ENCODE measurements at regions not wholly inside any gene's neighbourhood (a gene's known extent, or its start where the extent isn't known, plus 50 kb on each side); places are given as distances from the start of the nearest gene placed in this dataset.

DNA sequence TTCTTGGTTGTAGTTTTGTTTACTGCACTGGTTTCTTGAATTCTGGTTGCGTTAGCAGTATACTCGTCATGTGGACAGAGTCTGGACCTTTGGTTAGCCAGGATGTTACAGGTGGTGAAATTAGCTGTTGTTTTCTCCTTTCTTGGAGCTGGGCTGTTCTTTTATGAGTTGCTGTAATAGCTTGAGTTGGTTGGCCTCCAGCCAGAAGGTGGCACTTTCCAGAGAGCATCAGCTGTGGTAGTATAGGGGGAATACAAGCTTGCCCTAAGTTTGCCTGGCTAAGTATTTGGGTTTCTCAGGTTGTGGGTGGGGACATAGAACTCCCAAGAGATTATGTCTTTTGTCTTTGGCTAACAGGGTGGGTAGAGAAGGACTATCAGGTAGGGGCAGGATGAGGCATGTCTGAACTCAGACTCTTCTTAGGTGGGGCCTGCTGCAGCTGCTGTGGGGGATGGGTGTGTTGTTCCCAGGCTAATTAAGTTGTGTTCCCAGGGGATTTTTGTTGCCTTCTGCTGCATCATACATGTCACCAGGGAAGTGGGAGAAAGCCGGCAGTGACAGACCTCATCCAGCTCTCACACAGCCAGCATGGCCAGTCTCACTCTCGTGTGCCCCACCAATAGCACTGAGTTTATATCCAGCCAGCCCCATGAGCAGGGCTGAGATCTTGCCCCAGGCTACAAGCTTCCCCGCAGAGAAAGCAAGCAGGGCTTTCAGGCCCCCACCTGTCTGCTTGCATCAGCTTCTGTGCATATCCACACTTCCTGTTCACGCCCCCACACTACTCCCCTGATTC, 246.7 kb upstream of the TPK1 start:
- TF ChIP-seq, protein P1, sequence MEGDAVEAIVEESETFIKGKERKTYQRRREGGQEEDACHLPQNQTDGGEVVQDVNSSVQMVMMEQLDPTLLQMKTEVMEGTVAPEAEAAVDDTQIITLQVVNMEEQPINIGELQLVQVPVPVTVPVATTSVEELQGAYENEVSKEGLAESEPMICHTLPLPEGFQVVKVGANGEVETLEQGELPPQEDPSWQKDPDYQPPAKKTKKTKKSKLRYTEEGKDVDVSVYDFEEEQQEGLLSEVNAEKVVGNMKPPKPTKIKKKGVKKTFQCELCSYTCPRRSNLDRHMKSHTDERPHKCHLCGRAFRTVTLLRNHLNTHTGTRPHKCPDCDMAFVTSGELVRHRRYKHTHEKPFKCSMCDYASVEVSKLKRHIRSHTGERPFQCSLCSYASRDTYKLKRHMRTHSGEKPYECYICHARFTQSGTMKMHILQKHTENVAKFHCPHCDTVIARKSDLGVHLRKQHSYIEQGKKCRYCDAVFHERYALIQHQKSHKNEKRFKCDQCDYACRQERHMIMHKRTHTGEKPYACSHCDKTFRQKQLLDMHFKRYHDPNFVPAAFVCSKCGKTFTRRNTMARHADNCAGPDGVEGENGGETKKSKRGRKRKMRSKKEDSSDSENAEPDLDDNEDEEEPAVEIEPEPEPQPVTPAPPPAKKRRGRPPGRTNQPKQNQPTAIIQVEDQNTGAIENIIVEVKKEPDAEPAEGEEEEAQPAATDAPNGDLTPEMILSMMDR (IDR thresholded peaks at IDR 0.05): no peak
- TF ChIP-seq POLR2A (IDR thresholded peaks at IDR 0.05): no peak

Data from thyroid gland (tissue), 4 donors.